Lung (tissue), 11 donors: ENCODE measurements at regions not wholly inside any gene's neighbourhood (a gene's known extent, or its start where the extent isn't known, plus 50 kb on each side); places are given as distances from the start of the nearest gene placed in this dataset.

Experiments
- ATAC-seq: fragments of 200-7000 bp; cut with Tn5 transposase; one replicate; pipeline ENCODE4 v1.9.1; 2020; ENCODE audit warnings: moderate number of reproducible peaks; ENCODE audit not compliant: insufficient read depth, low FRiP score
- DNase-seq, 3 donors: peaks; one replicate each; pipeline ENCODE4 v3.0.0-alpha.2; 2013 to 2017
- H3K27ac ChIP-seq, 2 donors: one replicate each; pipeline ENCODE4 v1.5.1; 2013; ENCODE audit warnings: mild to moderate bottlenecking in 2 of 2, moderate library complexity in 2 of 2, control low read depth in 1 of 2, inconsistent platforms in 1 of 2, low read depth in 1 of 2, low read length in 1 of 2
- H3K27me3 ChIP-seq, 3 donors: one replicate each; pipeline ENCODE4 v1.5.1; 2013; ENCODE audit warnings: low read length in 2 of 3; ENCODE audit not compliant: control insufficient read depth in 3 of 3, insufficient read depth in 3 of 3
- H3K36me3 ChIP-seq, 4 donors: one replicate each; pipeline ENCODE4 v1.5.1; 2013; ENCODE audit warnings: low read length in 4 of 4, mild to moderate bottlenecking in 1 of 4, moderate library complexity in 1 of 4; ENCODE audit not compliant: control insufficient read depth in 4 of 4, insufficient read depth in 4 of 4
- H3K4me1 ChIP-seq, 5 donors: one replicate each; pipeline ENCODE4 v1.5.1; 2013; ENCODE audit warnings: low read length in 5 of 5, mild to moderate bottlenecking in 2 of 5, moderate library complexity in 1 of 5; ENCODE audit not compliant: control insufficient read depth in 5 of 5, insufficient read depth in 5 of 5
- H3K4me3 ChIP-seq: one replicate; pipeline ENCODE4 v1.5.1; 2013; ENCODE audit warnings: mild to moderate bottlenecking, control low read depth, moderate library complexity
- H3K9ac ChIP-seq, 2 donors: one replicate each; pipeline ENCODE4 v1.5.1; 2013; ENCODE audit warnings: low read length in 2 of 2, control low read depth in 1 of 2; ENCODE audit not compliant: insufficient read depth in 1 of 2
- H3K9me3 ChIP-seq, 4 donors: one replicate each; pipeline ENCODE4 v1.5.1; 2013; ENCODE audit warnings: low read length in 3 of 4, mild to moderate bottlenecking in 1 of 4, moderate library complexity in 1 of 4; ENCODE audit not compliant: control insufficient read depth in 4 of 4, insufficient read depth in 3 of 4
- WGBS, 2 donors: extraction: QIAGEN DNeasy Blood & Tissue Kit; methylation state at CpG; one replicate each; pipeline ENCODE4 v1.1.7; 2013; 5-methylcytosine and 5-hydroxymethylcytosine counted together
- TF ChIP-seq, protein P1 (sequence below): IDR thresholded peaks from 2 replicates; pipeline ENCODE4 v1.5.1; 2012; ENCODE audit warnings: mild to moderate bottlenecking; ENCODE audit errors: control extremely low read depth, extremely low read depth
- donor health status: control.
- donor health status: control.
- donor health status: Bipolar disorder and iron deficiency.
- donor health status: healthy.
- donor health status: DM: yes; HTN: yes; CAD: no.

DNA sequence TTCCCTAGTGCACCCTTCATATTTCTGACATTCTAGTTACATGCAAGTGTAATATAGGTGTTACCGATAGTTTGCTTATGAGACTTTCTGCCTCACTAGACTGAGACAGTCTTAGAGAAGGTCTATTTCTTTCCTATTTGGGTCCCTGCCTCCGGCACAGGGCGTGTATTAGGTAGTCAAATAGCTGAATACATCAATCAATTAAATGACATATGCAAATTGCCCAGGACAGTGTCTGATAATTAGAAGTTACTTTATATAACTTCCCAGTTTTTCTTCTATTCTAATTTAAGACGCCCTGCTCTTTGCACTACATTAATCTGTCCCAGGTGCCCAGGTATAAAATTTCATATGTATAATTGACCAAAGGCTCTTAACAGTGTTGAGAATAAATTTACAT, 264.2 kb downstream of the RAB28 start:
- no peaks in the 10 kb centered on the region for H3K27me3 ChIP-seq
- no peaks in the 10 kb centered on the region for H3K36me3 ChIP-seq
- no peak overlapping the region for H3K4me3 ChIP-seq
- no peak overlapping the region for H3K9ac ChIP-seq
- ATAC-seq = no peak
- no peak for DNase-seq
- 91 to 93% methylated on average over 4 of the region's 4 CpGs for WGBS, 2 donors
- TF ChIP-seq, protein P1, sequence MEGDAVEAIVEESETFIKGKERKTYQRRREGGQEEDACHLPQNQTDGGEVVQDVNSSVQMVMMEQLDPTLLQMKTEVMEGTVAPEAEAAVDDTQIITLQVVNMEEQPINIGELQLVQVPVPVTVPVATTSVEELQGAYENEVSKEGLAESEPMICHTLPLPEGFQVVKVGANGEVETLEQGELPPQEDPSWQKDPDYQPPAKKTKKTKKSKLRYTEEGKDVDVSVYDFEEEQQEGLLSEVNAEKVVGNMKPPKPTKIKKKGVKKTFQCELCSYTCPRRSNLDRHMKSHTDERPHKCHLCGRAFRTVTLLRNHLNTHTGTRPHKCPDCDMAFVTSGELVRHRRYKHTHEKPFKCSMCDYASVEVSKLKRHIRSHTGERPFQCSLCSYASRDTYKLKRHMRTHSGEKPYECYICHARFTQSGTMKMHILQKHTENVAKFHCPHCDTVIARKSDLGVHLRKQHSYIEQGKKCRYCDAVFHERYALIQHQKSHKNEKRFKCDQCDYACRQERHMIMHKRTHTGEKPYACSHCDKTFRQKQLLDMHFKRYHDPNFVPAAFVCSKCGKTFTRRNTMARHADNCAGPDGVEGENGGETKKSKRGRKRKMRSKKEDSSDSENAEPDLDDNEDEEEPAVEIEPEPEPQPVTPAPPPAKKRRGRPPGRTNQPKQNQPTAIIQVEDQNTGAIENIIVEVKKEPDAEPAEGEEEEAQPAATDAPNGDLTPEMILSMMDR = no peak
- no peak overlapping the region for H3K27ac ChIP-seq
- H3K4me1 ChIP-seq = peaks cover 0 to 11% (median 0%) of the 10 kb centered on the region in 5 donors
- peaks cover 0 to 6% (median 0%) of the 10 kb centered on the region in 4 donors for H3K9me3 ChIP-seq

DNA sequence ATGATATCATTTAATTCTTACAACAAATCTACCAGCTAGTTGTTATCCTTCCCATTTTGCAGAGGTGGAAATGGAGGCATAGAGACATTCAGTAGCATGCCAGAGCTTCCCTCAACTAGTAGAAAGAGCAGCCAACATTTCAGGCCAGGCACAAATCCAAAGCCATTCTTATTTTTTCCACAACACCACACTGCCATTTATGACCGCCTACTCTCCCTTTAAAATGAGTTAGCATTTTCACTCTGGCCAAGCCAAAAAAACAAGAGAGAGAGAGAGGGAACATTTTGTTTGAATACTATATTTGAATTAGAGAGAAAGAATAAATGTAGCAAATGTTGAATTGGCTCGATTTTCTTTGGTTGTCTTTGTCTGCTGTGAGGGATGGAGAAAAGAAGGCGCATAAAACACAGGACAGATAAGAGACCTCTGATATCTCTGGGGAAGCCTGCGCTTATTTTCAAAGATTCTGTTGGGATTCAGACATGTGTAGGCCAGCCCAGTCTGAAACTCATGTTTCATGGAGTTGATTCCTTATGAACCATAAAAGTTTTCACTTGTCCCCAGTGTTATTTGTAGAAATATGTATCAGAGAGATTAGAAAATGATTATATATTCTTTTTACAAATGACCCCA, 265.7 kb downstream of the RAB28 start:
- H3K9ac ChIP-seq = no peak overlapping the region
- 71 to 87% methylated on average over 4 of the region's 4 CpGs for WGBS, 2 donors
- no peak overlapping the region for H3K27ac ChIP-seq
- no peak overlapping the region for H3K4me3 ChIP-seq
- TF ChIP-seq, protein P1 = no peak
- H3K27me3 ChIP-seq = no peaks in the 10 kb centered on the region
- peak; percentile 19 for ATAC-seq
- H3K4me1 ChIP-seq = peaks cover 0 to 11% (median 0%) of the 10 kb centered on the region in 5 donors
- peak; percentile 34 to 90 (median 79) for DNase-seq
- H3K36me3 ChIP-seq = no peaks in the 10 kb centered on the region
- H3K9me3 ChIP-seq = peaks cover 0 to 6% (median 0%) of the 10 kb centered on the region in 4 donors

DNA sequence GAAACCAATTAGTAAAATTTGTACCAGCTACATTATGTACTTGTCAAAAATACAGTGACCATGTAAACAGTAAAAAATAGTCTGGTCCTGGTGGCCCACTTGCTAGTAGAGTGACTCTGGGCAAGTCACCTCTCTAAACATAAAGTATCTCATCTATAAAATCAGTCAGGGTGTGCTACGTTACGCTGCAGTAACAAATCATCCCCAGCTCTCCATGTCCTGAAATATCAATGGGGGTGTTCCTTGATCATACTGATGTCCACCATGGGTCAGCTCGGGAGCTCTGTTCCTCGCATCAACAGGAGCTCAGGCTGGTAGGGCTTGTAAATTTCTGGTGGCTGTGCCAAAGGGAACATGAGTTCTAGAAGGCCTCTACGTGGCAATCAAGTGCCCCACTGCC, 268.6 kb downstream of the RAB28 start:
- H3K9me3 ChIP-seq = peaks cover 0 to 4% (median 0%) of the 10 kb centered on the region in 4 donors
- H3K27ac ChIP-seq = no peak overlapping the region
- ATAC-seq (no peak), DNase-seq (no peak)
- TF ChIP-seq, protein P1 = no peak
- peaks cover 0 to 11% (median 0%) of the 10 kb centered on the region in 5 donors for H3K4me1 ChIP-seq
- no peak overlapping the region for H3K9ac ChIP-seq
- no peak overlapping the region for H3K4me3 ChIP-seq
- H3K36me3 ChIP-seq = no peaks in the 10 kb centered on the region
- 94% methylated on average over 5 of the region's 5 CpGs for WGBS, 2 donors
- no peaks in the 10 kb centered on the region for H3K27me3 ChIP-seq

DNA sequence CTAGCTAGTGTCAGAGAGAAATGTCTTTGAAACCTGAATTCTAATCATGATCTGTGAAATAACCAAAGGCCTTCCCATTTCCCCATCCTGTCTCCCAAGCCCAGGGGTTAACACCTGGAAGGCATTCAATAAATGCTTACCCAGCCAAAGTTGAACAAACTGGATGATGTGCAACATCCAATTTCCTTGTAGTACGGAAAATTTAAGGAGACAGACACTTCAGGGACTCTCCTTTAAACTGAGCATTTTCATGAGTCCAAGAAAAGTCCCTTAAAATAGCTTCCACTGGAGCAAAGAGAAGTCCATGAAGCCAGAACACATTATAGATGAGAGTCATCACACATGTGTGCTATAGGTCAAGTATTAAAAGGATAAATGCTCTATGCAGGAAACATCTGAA, 271.2 kb downstream of the RAB28 start:
- no peak for ATAC-seq
- no peaks in the 10 kb centered on the region for H3K27me3 ChIP-seq
- H3K36me3 ChIP-seq = no peaks in the 10 kb centered on the region
- TF ChIP-seq, protein P1 = no peak
- 79 to 92% methylated on average over 1 of the region's 1 CpG for WGBS, 2 donors
- H3K9ac ChIP-seq = no peak overlapping the region
- H3K27ac ChIP-seq = no peak overlapping the region
- H3K9me3 ChIP-seq = peaks cover 0 to 4% (median 0%) of the 10 kb centered on the region in 4 donors
- H3K4me1 ChIP-seq = no peaks in the 10 kb centered on the region
- DNase-seq = no peak
- H3K4me3 ChIP-seq = no peak overlapping the region
